GM12865 (cell line): ENCODE measurements at regions not wholly inside any gene's neighbourhood (a gene's known extent, or its start where the extent isn't known, plus 50 kb on each side); places are given as distances from the start of the nearest gene placed in this dataset.

Source experiments
- DNase-seq: peaks from one replicate; pipeline ENCODE4 v3.0.0; 2010; ENCODE audit warnings: low read depth
- H3K4me3 ChIP-seq: 2 replicates; pipeline ENCODE4 v1.5.1; 2011; ENCODE audit warnings: mild to moderate bottlenecking, low read depth, low read length, control low read depth
- TF ChIP-seq, protein P1 (sequence below): IDR thresholded peaks from 2 replicates; pipeline ENCODE4 v1.5.1; 2011; ENCODE audit warnings: low read length, control low read depth, low read depth, inconsistent platforms; ENCODE audit not compliant: insufficient read depth; ENCODE audit errors: missing control alignments

DNA sequence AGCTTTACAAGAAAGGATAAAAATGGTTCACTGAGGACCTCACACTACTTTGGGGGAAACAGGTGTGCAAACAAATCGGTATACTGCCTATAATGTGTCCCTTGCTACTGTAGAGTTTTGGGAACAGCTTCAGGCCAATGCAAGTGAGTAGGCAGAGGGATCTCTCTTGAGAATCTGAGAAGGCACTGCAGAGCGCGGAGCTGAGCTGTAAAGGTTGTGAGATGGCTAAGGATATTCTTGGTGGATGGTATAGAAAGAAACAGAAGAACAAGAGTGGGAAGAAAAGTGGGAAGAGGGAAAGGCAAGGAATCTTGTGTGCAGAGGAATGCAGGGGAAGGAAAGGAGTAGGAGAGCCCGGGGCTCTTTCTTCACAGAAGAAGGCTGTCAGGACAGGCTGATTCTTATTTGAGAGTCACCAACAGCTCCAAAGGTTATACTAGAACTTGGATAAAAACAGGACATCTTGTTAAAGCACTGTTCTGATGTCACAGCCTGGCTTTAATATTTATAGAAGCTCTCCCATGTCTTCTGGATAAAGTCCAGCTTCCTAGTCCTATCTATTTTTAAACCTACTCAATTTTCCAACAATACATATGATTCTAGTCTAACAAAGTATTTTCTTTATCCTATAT lies 985.6 kb upstream of the HS3ST1 start:
- no peak overlapping the region for H3K4me3 ChIP-seq
- no peak for DNase-seq
- TF ChIP-seq, protein P1, sequence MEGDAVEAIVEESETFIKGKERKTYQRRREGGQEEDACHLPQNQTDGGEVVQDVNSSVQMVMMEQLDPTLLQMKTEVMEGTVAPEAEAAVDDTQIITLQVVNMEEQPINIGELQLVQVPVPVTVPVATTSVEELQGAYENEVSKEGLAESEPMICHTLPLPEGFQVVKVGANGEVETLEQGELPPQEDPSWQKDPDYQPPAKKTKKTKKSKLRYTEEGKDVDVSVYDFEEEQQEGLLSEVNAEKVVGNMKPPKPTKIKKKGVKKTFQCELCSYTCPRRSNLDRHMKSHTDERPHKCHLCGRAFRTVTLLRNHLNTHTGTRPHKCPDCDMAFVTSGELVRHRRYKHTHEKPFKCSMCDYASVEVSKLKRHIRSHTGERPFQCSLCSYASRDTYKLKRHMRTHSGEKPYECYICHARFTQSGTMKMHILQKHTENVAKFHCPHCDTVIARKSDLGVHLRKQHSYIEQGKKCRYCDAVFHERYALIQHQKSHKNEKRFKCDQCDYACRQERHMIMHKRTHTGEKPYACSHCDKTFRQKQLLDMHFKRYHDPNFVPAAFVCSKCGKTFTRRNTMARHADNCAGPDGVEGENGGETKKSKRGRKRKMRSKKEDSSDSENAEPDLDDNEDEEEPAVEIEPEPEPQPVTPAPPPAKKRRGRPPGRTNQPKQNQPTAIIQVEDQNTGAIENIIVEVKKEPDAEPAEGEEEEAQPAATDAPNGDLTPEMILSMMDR: no peak

DNA sequence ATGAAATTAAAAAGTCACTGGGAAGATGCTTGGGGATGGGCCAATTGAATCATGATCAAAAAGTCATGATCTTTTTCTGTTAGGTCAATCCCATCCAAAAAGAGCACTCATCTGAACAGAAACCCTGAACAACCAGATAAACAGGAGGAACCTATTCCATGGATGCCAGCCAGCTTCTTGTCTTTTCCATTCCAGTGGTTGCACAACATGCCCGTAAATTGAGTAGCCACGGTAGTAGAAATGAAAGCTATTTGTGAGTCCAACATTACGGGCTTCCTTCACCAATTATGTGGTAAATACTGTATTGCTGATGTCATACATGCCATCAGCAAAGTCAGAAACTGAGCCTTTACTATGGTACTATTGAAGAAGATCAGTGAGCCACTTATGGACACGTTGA lies 982.4 kb upstream of the HS3ST1 start:
- no peak for DNase-seq
- TF ChIP-seq, protein P1: no peak
- no peak overlapping the region for H3K4me3 ChIP-seq

DNA sequence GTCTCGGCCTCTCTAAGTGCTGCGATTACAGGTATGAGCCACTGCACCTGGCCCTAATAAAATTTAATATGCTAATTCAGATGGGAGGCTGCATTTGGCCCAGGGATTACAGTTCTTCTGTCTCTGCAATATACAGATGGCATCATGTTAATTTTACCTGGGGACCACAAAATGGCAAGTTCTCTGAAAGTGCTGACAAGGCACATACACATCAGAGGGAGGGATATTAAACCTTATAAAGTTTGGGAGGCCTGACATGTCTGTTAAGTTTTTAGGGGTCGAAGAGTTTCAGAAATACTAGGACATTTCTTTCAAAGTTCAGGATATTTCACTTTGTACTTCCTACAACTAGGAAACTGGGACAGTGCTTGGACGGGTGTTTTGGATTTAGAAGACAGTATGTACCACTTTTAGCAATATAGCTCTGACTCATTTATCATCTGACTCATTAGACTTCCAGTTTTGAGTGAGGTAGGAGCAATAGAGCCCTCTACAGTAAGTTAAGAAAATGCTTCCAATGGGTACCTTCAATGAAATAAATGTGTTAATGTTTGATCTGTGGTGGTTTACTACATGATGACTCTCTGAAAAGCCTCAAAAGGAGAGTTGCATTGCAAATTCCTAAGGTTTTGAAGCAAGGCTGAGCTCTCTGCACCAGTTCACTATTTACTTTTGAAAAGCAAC lies 981.0 kb upstream of the HS3ST1 start:
- no peak overlapping the region for H3K4me3 ChIP-seq
- DNase-seq: no peak
- TF ChIP-seq, protein P1: no peak

DNA sequence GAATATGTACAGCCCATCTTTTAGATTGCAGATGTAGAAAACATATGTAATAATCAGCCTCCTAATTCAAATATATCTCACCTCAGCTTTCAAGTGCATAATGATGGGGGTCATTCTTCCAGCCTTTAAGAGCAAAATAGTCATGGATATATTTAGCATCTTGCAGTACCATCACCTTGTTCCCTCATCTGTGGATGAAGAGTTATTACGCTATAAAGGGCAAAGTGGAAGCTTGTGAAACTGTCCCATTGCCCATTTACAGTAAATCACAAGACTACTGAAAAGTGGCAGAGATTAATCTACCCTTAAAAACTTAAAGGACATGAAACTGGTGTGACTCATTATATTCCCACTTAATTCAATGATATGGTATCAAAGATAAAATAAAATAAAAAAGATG lies 979.7 kb upstream of the HS3ST1 start:
- TF ChIP-seq, protein P1: no peak
- DNase-seq: no peak
- no peak overlapping the region for H3K4me3 ChIP-seq

DNA sequence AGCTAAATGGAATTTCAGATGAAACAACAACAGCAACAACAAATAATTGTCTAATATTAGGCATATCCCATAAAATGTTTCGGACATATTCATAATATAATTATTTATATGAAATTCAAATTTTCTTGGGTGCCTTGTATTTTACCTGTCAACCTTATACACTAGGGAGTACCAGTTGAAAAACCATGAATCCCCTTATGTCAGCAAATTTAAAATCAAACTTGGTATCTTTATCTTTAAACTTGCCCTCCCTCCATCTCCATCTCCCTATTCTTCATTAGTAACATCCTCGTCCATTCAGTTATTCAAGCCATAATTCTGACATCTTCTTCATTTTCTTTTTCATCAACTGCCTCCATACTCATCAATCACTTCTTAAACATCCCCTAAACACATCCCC lies 974.5 kb upstream of the HS3ST1 start:
- TF ChIP-seq, protein P1: no peak
- no peak overlapping the region for H3K4me3 ChIP-seq
- DNase-seq: no peak

DNA sequence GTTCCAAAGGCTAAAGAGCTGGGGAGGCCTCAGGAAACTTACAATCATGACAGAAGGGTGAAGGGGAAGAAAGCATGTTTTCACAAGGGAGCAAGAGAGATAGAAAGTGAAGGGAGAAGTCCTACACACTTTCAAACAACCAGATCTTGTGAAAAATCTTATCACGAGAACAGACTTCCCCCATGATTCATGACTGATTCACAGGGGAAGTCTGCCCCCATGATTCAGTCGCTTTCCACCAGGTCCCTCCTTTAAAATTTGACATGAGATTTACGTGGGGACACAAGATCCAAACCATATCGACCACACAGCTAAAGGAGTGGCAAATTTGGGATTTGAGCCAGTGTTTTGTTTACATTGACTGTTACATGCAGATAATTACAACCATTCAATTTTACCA lies 971.1 kb upstream of the HS3ST1 start:
- no peak for DNase-seq
- TF ChIP-seq, protein P1: no peak
- no peak overlapping the region for H3K4me3 ChIP-seq
